Tibial nerve (tissue), 4 donors: ENCODE measurements at regions not wholly inside any gene's neighbourhood (a gene's known extent, or its start where the extent isn't known, plus 50 kb on each side); places are given as distances from the start of the nearest gene placed in this dataset.

ENCODE experiments used
- DNase-seq, 2 donors: peaks; one replicate each; pipeline ENCODE4 v3.0.0-alpha.2; 2019; ENCODE audit warnings: low spot score in 2 of 2
- H3K27ac ChIP-seq, 4 donors: fragments of 200-600 bp; sonication (generic) in 3 of 4; one replicate each; pipeline ENCODE4 v1.5.1; 2017 to 2019; ENCODE audit warnings: mild to moderate bottlenecking in 1 of 4
- H3K27me3 ChIP-seq, 2 donors: fragments of 200-600 bp; sonication (generic) in 1 of 2; one replicate each; pipeline versions ENCODE4 v1.5.1 to v1.6.0; 2017 to 2019
- H3K36me3 ChIP-seq, 3 donors: fragments of 200-600 bp; sonication (generic); one replicate each; pipeline ENCODE4 v1.5.1; 2018 to 2019
- H3K4me1 ChIP-seq, 4 donors: fragments of 200-600 bp; sonication (generic) in 3 of 4; one replicate each; pipeline ENCODE4 v1.5.1; 2017 to 2019
- H3K4me3 ChIP-seq, 4 donors: fragments of 200-600 bp; sonication (generic) in 3 of 4; one replicate each; pipeline ENCODE4 v1.5.1; 2017 to 2019; ENCODE audit warnings: mild to moderate bottlenecking in 1 of 4, moderate library complexity in 1 of 4
- H3K9me3 ChIP-seq, 4 donors: fragments of 200-600 bp; sonication (generic) in 3 of 4; one replicate each; pipeline ENCODE4 v1.5.1; 2017 to 2019
- EP300 ChIP-seq, 2 donors: sonication (generic); formaldehyde crosslinking; IDR thresholded peaks; one replicate each; pipeline ENCODE4 v1.6.1; 2017; ENCODE audit warnings: antibody characterized with exemption in 2 of 2, mild to moderate bottlenecking in 1 of 2
- POLR2A ChIP-seq, 2 donors: fragments of 450-650 bp; IDR thresholded peaks; one replicate each; pipeline ENCODE4 v1.6.1; 2017; ENCODE audit warnings: antibody characterized with exemption in 2 of 2, mild to moderate bottlenecking in 2 of 2, moderate library complexity in 2 of 2
- WGBS, 2 donors: methylation state at CpG; one replicate each; pipeline ENCODE4 v1.1.5; 2018; 5-methylcytosine and 5-hydroxymethylcytosine counted together
- TF ChIP-seq, protein P1 (sequence below), 5 experiments: fragments of 200-600 bp in 3 of 5; fragments of 450-650 bp in 2 of 5; sonication (generic) in 3 of 5; IDR thresholded peaks; one replicate each; pipeline ENCODE4 v1.5.1; 2016 to 2019; ENCODE audit warnings: antibody characterized with exemption in 5 of 5, mild to moderate bottlenecking in 3 of 5, moderate library complexity in 2 of 5

DNA sequence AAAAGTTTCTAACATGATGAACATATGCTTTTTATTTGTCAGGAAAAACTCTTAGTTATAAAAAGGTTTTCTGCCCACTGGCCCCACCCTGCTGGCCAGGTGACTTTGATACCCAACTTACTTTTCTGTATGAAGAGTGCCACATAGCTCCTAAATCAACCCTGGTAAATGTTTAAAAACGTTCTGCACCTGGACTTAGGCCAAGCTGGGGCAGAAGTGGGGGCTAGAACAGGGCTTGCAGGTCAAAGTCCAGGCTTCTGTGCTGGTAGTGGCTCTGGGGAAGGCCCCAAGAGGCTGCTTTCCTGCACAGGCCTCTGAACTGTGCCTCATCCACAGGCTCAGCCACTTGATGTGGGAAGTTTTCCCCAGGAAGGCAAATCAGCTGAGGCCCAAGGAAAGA is 171.7 kb downstream of the ANKRD30B start:
- no peak for DNase-seq
- 26% methylated on average over 1 of the region's 1 CpG for WGBS, 2 donors
- no peaks in the 10 kb centered on the region for H3K27me3 ChIP-seq
- no peaks in the 10 kb centered on the region for H3K36me3 ChIP-seq
- H3K9me3 ChIP-seq: no peaks in the 10 kb centered on the region
- no peak overlapping the region for H3K27ac ChIP-seq
- TF ChIP-seq EP300 (IDR thresholded peaks at IDR 0.05): no peak
- TF ChIP-seq POLR2A (IDR thresholded peaks at IDR 0.05): no peak
- TF ChIP-seq, protein P1, sequence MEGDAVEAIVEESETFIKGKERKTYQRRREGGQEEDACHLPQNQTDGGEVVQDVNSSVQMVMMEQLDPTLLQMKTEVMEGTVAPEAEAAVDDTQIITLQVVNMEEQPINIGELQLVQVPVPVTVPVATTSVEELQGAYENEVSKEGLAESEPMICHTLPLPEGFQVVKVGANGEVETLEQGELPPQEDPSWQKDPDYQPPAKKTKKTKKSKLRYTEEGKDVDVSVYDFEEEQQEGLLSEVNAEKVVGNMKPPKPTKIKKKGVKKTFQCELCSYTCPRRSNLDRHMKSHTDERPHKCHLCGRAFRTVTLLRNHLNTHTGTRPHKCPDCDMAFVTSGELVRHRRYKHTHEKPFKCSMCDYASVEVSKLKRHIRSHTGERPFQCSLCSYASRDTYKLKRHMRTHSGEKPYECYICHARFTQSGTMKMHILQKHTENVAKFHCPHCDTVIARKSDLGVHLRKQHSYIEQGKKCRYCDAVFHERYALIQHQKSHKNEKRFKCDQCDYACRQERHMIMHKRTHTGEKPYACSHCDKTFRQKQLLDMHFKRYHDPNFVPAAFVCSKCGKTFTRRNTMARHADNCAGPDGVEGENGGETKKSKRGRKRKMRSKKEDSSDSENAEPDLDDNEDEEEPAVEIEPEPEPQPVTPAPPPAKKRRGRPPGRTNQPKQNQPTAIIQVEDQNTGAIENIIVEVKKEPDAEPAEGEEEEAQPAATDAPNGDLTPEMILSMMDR (IDR thresholded peaks at IDR 0.05): no peak
- no peak overlapping the region for H3K4me3 ChIP-seq
- no peaks in the 10 kb centered on the region for H3K4me1 ChIP-seq

DNA sequence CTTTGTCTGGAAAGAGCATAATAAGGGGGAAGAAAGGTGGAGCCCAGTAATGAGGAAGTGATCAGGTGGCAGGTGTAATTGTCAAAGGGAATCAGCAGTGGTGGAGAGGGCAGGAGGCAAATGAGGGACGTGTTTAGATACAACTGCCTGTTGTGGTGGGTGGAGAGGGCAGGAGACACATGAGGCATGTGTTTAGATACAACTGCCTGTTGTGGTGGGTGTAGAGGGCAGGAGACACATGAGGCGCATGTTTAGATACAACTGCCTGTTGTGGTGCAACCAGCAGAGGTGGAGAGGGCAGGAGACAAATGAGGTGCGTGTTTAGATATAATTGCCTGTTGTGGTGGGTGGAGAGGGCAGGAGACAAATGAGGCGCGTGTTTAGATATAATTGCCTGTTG is 173.1 kb downstream of the ANKRD30B start:
- WGBS, 2 donors: 72 to 82% methylated on average over 5 of the region's 5 CpGs

DNA sequence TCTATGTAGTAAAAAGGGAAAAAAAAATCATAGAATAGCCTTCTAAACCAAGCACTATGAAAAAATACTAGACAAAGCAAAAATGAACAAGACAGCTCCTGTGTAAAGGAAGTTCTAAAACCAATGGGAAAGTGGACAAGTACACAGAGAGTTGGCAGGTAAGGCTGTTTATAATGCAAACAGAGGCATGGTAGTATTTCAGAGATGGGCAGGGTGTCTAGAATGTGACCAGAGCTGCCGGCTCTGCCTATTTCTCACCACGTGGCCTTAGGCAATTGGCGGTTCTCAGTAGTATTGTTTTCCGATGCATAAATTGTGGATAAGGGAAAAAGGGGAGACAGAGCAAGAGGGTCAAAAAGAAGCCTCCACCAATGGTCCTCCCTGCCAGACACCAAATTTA is 173.6 kb downstream of the ANKRD30B start:
- no peaks in the 10 kb centered on the region for H3K36me3 ChIP-seq
- 89 to 92% methylated on average over 4 of the region's 4 CpGs for WGBS, 2 donors
- no peaks in the 10 kb centered on the region for H3K9me3 ChIP-seq
- no peak overlapping the region for H3K4me3 ChIP-seq
- TF ChIP-seq, protein P1 (IDR thresholded peaks at IDR 0.05): no peak
- no peak for TF ChIP-seq POLR2A (IDR thresholded peaks at IDR 0.05)
- no peak for TF ChIP-seq EP300 (IDR thresholded peaks at IDR 0.05)
- no peaks in the 10 kb centered on the region for H3K27me3 ChIP-seq
- DNase-seq: no peak
- H3K4me1 ChIP-seq: peaks cover 0 to 9% (median 0%) of the 10 kb centered on the region in 4 donors
- H3K27ac ChIP-seq: no peak overlapping the region

More for the DNA sequence above, 173.1 kb downstream of the ANKRD30B start:
- Histone ChIP-seq H3K27me3 (no peaks in the 10 kb centered on the region), H3K4me3 (no peak overlapping the region), H3K27ac (no peak overlapping the region), H3K4me1 (peaks cover 0 to 9% (median 0%) of the 10 kb centered on the region in 4 donors), H3K9me3 (no peaks in the 10 kb centered on the region), H3K36me3 (no peaks in the 10 kb centered on the region)
- TF ChIP-seq POLR2A (IDR thresholded peaks at IDR 0.05): no peak
- no peak for DNase-seq

DNA sequence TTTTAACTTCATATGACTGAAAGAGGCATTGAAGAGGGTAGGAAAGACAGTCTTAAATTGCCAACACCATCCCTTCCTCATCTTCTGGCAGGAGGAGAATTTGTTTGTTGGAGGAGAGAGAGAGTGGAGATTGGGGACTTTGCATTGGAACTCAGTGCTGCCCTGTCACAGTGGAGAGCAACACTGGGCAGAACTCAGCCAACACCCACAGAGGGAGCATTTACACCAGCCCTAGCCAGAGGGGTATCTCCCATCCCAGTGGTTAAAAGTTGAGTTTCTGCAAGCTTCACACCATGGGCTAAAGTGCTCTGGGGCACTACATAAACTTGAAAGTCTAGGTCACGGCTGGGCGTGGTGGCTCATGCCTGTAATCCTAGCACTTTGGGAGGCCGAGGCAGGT is 174.1 kb downstream of the ANKRD30B start:
- 74 to 89% methylated on average over 3 of the region's 3 CpGs for WGBS, 2 donors
- Histone ChIP-seq H3K27me3 (no peaks in the 10 kb centered on the region), H3K4me3 (no peak overlapping the region), H3K36me3 (no peaks in the 10 kb centered on the region), H3K4me1 (peaks cover 0 to 9% (median 0%) of the 10 kb centered on the region in 4 donors), H3K9me3 (no peaks in the 10 kb centered on the region), H3K27ac (no peak overlapping the region)
- no peak for TF ChIP-seq EP300 (IDR thresholded peaks at IDR 0.05)
- no peak for TF ChIP-seq POLR2A (IDR thresholded peaks at IDR 0.05)
- TF ChIP-seq, protein P1 (IDR thresholded peaks at IDR 0.05): no peak
- DNase-seq: no peak

DNA sequence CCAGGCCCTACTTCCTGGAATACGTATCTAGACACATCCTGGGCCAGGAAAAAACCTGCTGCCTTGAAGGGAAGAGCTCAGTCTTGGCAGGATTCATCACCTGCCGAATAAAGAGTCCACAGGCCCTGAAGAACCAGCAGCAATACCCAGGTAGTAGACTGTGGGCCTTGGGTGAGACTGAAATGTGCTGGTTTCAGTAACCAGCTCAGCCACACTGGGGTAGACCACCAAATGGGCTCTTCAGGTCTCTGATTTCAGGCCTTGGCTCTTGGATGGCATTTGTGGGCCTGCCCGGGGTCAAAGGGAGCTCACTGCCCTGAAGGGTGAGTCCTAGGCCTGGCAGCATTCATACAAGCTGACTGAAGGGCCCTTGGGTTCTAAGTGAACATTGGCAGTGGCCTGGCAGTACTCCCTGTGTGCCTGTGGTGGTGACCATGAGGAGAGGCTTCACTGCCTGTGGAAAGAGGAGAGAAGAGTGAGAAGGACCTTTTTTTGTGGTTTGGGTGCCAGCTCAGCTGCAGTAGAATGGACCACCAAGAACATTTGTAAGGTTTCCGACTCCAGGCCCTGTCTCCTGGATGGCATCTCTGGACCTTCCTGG is 175.1 kb downstream of the ANKRD30B start:
- peaks cover 0 to 9% (median 0%) of the 10 kb centered on the region in 4 donors for H3K4me1 ChIP-seq
- DNase-seq: no peak
- 48 to 67% methylated on average over 3 to 4 of the region's 4 CpGs for WGBS, 2 donors
- TF ChIP-seq, protein P1 (IDR thresholded peaks at IDR 0.05): no peak
- TF ChIP-seq POLR2A (IDR thresholded peaks at IDR 0.05) (no peak), EP300 (IDR thresholded peaks at IDR 0.05) (no peak)
- H3K27me3 ChIP-seq: no peaks in the 10 kb centered on the region
- no peak overlapping the region for H3K27ac ChIP-seq
- no peaks in the 10 kb centered on the region for H3K9me3 ChIP-seq
- no peak overlapping the region for H3K4me3 ChIP-seq
- H3K36me3 ChIP-seq: no peaks in the 10 kb centered on the region
